GM12872 (cell line): ENCODE measurements at regions not wholly inside any gene's neighbourhood (a gene's known extent, or its start where the extent isn't known, plus 50 kb on each side); places are given as distances from the start of the nearest gene placed in this dataset.

ENCODE experiments used
- TF ChIP-seq, protein P1 (sequence below): IDR thresholded peaks from 3 replicates; pipeline ENCODE4 v1.5.1; 2011; ENCODE audit warnings: low read depth, mild to moderate bottlenecking, low read length, moderate library complexity; ENCODE audit not compliant: insufficient read depth

DNA sequence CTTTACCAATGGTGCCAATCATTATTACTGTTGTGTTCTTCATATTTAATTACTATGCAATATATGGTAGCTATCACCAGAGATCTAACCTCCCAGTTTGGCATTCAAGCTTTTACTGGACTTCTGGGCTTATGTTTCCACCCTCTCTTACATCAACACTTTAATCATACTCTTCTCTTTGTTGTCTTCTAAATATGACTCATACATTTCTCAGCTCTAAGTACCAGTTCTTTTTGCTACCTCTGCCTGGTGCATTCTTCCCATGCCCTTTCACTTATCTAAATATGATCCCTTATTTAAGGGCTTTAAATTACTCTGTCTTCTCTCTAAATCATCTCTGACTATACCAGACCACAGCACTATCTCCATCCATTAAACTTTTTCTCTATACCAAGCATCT lies 246.1 kb upstream of the CCDC196 start:
- TF ChIP-seq, protein P1, sequence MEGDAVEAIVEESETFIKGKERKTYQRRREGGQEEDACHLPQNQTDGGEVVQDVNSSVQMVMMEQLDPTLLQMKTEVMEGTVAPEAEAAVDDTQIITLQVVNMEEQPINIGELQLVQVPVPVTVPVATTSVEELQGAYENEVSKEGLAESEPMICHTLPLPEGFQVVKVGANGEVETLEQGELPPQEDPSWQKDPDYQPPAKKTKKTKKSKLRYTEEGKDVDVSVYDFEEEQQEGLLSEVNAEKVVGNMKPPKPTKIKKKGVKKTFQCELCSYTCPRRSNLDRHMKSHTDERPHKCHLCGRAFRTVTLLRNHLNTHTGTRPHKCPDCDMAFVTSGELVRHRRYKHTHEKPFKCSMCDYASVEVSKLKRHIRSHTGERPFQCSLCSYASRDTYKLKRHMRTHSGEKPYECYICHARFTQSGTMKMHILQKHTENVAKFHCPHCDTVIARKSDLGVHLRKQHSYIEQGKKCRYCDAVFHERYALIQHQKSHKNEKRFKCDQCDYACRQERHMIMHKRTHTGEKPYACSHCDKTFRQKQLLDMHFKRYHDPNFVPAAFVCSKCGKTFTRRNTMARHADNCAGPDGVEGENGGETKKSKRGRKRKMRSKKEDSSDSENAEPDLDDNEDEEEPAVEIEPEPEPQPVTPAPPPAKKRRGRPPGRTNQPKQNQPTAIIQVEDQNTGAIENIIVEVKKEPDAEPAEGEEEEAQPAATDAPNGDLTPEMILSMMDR = no peak

DNA sequence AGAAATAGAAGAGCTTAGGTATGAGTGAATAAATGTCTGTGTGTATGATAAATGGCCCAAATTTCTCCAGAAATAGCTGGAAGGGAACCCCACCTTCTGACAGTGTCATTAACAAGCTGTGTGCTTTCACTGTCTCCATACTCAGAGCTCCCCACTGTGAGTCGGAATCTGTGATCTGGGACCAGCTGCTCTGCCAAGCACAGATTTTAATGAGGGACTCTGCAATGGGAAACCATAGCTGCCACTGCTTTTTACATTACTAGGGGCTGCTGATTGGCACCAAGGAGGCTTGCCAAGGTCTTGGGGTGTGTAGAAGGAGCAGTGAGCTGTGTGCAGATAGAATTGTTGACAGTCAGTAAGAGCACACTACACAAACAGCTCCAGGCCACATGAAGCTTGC lies 244.2 kb upstream of the CCDC196 start:
- TF ChIP-seq, protein P1 = no peak

DNA sequence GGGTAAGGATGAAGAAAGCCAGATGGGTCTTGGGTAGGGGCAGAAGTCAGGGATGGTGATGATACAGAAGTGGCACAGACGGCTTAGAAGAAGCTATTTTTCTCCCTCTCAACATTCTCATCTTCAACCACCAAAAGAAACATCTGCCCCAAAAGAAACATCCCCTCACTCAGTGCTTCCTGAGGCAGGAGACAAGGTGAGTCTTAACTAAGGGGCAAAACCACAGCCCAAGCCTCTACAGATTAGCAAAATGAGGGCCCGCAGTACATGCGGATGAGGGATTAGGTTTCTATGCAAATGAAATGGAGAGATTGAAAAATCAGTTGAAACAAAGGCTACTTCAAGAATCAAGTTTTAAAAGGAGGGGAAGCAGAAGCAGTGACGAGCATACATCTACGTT lies 241.3 kb upstream of the CCDC196 start:
- TF ChIP-seq, protein P1 = no peak

DNA sequence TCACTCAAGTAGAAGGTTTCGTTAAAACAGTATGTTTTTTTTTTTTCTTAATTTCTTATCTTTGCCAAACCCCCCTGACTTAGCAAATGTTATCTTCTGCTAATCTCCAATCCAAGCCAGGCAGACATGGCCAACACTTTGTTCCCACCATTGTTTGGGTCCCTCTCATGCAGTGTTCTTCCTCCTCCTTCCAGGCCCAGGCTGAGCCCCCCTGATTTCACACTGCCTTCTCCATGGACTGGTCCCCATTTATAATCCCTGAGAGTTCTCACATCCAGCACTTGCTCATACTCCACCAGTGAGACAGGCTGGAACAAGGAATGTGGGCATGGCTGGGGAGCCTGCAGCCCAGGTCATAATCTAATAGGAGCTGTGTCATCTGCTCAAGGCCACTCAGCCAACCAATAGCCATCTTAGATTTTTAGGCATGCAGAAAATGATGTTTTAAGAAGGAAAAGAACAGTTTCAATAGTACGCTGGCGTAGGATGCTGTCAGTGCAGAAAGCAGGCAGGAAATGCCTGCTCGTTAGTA lies 238.4 kb upstream of the CCDC196 start:
- TF ChIP-seq, protein P1 = no peak

DNA sequence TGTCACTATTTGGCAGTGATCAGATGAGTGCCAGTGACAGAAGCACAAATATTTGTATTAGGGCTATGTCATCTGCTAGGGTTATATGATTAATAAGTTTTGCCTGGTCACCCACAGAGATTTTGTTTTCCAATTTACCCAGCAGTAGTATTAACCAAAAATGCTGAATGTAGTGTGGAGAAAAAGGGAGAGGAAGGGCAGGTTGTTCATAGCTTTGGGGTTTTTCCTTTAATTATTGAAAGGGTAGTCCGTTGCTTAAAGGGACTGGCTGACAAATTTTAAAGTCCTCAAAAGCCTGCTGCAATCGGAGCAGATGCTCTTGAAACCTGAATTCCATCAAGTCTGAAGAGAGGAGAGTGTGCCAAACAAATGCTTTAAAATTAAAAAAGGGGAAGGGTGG lies 237.9 kb upstream of the CCDC196 start:
- TF ChIP-seq, protein P1 = no peak

DNA sequence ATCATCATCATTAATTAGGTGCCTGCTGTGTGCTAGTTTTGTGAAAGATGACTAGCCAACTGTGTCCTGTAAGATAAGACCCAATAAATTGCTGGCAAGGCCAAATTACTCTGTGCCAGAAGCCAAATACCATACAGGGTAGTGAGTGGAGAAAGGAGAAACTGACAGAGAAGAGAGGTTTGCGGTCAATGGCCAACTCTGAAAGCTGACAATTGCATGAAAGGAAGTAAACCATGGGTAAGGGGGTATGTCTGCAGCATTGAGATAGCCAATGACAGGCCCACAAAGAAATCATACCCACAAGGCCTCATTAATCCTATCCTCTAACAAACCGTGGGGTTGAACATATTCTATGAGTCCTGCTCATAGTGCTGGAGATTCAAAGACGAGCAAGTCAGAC lies 236.6 kb upstream of the CCDC196 start:
- TF ChIP-seq, protein P1 = no peak

DNA sequence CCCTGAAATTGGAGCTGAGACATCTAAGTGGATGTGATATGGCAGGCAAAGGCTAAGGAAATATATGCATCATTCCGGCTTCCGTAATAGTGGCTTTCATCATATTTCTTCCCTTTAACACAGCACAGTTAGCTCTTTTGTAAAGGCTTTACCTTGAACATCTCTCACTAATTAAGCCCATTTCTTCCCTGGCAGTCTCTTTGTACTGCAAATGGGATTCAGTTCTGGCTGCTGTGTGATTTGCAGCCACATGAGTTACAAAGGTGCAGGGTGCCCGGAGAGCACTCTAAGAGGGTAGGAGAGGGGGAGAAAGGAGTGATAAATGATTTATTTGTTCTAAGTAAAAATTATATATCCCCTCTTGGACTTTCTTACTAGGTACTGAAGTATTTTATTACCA lies 232.1 kb upstream of the CCDC196 start:
- TF ChIP-seq, protein P1 = no peak
